NCI-H1694 (cell line): ENCODE measurements at regions not wholly inside any gene's neighbourhood (a gene's known extent, or its start where the extent isn't known, plus 50 kb on each side); places are given as distances from the start of the nearest gene placed in this dataset.

Experiments
- DNase-seq: peaks from one replicate; lab custom pipeline; 2025; lab: John Stamatoyannopoulos, UW

DNA sequence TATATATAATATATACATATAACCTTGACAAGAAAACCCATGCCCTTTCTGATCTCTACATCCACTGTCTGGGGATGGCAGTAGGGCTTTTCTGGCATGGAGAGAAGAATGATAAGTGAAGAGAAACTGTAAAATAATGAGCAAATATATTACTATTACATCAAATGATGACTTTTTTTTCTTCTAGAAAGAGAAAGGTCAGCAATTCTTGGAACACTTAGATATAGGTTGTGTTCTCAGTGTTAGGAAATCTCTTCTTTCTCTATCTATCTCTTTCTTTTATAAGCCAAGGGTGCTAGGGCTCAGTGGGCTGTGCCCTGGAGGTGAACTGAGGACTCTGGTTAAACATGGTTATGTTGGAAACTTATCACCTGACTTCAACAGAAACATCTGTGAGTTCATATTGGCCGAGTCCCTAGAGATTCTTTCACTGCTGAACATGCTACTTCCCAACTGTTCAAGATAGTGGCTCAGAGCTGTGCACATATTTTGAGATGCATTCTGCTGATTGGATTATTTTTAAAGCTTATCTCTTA, 265.1 kb downstream of the GBA3 start:
- DNase-seq = no peak

DNA sequence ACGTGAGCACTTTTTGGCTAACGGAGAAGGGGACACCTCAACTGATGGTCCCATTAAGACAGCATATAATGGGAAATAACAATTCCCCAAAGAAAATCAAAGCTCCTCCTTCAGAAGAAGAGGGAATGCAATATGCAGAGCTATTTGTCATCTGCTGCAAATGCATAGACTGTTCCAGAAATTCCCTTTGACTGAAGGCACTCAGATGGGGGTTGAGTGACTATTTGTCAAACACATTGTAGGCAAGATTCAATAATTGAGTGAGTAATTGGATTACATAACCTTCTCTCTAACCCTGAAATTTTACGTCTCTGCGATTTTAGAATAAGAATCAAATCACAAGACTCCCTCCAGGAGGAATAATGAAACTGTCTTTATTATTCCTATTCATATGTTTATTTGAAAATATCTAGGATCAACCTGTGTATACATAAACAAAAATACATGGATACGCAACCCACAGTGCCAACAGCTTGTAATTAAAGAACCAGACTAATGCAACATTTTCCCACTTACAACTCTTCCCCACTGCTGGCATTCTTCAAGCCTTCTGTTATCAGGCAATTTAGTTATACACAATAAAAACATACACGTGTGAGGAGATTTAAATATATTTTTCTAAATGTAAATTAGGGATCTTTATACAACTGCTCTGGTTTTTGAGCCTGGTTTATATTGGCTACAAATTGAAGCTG, 256.6 kb downstream of the GBA3 start:
- DNase-seq = no peak

DNA sequence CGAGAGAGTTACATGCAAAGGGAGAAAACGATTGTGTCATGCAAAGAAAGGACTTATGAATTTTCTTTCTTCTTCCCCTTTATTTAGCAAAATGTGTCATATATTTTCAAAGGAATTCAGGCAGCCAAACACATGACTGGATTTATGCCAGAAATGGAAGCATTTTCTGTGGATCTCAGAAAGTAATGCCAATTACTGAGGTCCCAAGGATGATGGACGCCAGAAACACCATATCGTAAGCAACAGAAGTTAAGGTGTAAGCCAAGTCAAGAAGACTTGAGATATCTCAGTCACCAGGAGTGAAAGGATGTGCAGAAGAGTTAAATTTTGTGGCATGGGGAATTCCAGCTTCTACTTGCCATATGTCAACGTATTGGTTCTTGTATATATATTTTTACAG, 255.1 kb downstream of the GBA3 start:
- DNase-seq = peak; percentile 54

DNA sequence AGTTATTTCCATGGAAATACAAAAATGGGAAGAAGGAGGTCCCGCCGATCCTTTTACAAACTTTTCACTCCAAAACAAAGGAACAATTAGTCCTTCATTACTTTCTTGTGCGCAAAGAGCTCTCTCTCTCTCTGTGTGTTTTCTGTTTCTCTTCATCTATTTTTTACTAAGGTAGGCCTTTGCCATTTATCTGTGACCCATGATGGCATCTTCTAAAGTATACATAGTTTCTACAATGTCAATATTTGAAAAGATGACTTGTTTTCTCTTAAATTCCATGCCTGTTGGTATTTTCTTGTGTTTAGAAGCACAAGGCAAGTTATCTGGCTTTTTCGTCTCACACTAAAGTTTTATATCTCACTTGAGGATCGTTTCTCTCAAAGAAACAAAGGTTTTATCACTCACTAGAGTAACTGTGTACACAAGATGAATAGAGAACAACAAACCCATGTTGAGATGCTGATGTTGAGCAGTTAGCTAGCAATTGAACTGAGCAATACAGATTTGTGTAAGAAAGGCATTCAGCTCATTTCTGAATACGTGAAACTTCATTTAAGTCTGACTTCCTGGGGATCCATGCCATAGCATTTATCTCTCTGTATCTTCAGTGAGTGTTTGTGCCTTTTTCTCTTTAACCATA, 250.3 kb downstream of the GBA3 start:
- no peak for DNase-seq

DNA sequence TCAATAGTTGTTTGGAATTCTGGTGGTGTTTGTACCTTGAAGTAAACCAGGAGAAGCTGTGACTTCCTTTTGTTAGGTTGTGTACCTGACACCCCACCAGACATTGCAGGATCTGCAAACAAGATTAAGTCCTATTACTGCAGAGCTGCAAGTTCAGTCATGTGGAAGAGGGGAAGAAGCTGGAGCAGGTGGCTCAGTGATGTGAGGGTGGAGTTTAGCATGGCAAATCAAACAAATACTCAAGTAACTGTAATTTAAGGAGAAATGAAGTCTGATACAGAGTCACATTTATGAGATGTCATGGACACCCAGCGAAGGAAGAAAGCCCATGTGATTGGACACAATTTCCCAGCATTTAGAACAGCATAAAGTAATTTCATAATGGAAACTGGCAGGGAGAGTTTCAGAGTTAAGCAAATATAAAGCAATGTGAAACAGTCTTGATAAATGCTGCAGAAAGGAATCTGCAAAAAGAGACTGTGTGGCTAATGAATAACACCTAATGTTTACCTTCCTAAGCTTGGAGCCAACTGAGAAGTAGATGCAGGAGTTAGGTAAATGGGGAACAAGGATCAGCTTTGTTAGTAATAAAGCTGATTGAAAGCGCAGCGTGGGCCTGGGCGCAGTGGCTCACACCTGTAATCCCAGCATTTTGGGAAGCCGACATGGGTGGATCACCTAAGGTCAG, 249.1 kb downstream of the GBA3 start:
- DNase-seq = no peak

DNA sequence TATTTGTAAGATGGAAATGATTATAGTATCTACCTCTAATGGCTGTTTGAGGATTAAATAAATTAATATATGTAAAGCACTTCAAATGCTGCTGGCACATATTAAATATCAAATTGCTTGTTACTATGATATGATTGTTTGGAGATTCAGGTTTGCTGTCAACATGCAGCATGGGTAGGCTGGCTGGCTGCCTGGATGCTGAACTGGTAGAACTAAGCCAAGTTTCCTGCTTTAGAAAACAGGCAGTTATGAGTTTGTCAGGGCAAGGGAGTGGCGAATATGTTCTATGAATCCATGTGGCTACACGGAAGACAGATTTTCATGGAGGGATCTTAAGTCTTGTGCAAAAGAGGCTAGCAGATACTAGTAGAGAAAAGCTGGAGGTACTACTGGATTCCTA, 239.6 kb downstream of the GBA3 start:
- peak; percentile 37 for DNase-seq

DNA sequence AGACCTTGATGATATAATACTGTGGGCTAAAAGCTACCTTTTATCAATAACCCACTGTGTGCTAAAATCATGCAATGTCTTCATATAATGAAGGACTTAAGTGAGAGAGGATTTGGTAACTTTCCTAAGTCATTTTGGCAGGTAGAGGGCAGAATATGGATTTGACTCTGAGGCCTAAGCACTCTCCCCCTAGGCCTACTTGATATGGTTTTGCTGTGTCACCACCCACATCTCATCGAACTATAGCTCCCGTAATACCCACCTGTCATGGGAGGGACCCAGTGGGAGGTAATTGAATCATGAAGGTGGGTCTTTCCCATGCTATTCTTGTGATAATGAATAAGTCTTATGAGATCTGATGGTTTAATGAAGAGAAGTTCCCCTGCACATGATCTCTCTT, 229.7 kb downstream of the GBA3 start:
- DNase-seq = no peak

DNA sequence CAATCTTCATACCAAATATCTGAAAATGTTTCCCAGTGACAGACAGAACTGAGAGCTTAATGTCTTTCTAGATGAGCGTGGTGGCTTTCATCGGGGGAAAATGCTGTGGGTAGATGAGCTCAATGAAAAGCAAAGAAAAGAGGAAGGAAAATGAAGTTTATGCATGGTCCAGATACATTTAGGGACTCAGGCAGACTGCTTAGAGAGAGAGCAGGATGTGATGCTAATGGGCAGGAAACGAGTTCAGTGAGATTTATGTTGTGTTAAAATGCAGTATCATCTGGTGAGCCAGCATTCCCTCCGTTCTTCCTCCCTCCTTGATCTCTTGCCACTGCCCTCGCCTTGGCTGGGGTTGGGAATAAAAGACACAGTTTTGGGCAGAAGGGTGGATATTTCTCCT, 229.2 kb downstream of the GBA3 start:
- DNase-seq = no peak

DNA sequence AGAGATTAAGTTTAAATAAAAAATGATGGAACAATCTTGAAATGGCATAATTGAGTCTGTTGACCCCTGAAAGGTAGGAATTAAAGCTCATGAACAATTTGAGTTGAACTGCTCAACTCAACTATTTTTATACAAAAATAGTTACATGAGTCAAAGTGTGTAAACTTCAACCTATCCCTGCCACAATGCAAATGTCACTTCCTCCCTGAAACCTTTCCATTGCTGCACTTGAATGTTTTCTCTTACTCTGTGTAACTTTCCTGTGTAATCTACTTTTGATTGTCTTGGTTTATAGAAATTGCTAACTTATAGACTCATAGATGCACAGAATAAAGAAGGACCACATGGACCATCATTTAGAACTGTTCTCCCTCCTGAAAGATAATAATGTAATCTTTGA, 218.5 kb downstream of the GBA3 start:
- no peak for DNase-seq

DNA sequence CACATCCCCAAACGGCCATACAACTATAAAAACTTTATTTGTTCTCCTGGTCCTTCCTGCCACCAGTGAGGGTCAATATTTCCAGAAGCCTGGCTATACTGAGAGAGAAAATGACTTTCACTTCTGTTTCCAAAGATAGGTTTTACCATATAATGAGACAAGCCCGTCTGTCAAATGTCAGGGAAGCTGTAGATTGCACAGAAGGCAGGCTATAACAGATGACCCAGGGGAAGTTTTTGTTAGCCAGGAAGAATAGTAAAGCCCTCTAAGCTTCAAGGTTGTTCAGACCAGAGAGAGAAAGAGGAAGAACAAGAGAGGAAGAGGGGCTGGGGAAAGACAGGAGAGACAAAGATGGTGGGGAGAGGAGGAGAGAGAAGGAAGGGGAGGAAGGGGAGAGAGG, 217.5 kb downstream of the GBA3 start:
- no peak for DNase-seq

DNA sequence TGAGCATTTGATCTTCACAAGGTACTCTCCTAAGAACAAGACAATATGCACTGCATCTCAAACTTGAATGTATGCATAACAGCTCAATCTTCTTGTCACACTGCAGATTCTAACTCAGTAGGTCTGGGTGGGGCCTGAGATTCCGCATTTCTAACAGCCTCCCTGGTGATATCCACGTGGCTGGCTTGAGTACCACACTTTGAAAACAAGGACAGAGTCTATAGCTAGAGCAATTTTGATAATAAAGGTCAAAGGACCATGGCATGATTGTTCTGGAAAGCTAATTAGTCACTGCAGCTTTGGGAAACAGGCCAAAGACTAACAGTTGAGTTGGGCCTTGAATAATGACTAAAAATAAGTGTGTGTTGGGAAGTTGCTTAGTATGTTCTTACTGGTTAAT, 213.3 kb downstream of the GBA3 start:
- DNase-seq = no peak

DNA sequence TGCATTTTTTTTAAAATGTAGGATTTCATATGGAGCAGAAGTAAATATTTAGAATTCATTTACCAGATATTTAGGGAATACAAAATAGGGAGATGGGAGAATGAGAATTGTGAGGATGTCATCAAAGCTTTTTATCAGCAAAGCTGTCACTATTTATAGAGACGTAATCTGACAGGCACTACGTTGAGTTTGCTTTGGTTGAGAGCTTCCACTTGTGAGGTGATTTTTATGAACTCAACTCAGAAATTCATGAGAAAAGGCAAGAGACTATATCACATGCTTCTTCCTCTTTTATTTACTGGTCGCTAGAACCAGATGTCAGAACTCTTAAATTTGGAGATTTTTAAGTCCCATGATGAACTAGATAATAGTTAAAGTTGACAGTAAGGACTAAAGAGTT, 211.2 kb downstream of the GBA3 start:
- no peak for DNase-seq

DNA sequence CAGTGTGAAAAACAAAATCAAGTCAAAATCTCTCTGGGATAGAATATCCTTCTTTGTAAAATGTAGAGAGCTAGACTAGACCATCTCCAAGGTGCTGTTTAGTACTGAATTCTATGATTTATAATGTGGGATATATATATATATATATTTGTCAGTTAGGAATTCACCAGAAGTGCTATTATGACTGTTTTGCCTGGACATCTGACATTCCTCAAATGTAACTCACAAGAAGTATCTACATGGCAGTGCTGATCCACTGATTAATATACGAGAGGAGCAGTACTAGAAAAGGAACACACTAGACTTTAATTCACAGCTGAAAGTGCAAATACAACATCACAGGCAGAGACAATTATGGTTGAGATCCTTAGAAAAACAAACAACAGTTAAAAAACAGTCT, 208.9 kb downstream of the GBA3 start:
- no peak for DNase-seq

DNA sequence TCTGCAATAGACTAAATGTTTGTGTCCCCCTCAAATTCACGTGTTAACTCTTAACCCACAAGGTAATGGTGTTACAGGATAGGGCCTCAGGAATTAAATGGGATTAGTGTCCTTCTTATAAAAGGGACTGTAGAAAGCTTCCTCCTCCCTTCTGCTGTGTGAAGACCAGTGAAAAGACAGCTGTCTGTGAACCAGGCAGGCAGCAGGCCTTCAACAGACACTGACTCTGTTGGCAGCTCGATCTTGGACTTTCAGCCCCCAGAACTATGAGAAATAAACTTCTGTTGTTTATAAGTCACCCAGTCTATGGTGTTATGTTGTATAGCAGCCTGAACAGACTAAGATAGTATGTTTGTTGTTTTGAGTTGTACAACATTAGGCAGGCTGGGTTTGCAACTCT, 208.1 kb downstream of the GBA3 start:
- no peak for DNase-seq

DNA sequence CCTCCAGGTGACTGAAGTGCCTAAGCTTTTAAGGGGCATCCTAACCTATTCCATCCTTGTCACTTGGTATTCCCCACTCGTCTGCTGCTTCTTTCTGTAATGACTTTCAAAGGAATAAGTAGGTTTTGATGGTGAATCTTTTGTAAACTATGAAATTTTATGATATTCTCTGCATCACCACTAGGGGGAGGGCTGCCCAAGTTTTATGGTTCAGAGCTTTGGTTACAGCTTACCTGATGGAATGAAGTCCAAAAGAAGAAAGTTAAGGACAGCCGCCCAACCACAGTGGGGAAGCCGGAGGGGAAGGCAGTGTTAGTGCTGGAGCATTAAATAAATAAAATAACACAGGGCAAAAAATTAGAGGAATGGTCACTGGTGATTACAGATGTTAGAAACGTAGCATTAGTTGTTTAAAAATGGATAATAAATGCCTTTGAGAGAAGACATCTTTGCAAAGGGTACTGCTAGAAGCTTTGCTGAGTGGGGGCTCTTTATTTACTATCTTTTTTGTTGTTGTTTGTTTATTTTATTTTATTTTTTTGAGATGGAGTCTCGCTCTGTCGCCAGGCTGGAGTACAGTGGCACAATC, 204.9 kb downstream of the GBA3 start:
- DNase-seq = peak; percentile 18

DNA sequence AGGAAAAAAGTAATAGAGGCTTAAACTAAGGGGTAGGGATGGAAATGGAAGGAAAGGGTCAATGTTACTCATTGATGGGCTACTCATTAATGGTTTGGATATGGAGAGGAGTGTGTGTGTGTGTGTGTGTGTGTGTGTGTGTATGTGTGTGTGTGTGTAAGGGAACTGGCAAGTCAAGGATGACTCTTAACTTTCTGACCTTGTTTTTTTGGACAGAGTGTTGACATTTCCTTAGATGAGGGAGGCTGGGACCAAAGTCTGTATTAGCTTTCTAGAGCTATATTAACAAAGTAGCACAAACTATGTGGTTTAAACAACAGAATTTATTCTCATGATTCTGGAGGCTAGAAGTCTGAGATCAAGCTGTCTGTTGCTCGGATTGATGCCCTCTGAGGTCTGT, 202.7 kb downstream of the GBA3 start:
- DNase-seq = no peak

DNA sequence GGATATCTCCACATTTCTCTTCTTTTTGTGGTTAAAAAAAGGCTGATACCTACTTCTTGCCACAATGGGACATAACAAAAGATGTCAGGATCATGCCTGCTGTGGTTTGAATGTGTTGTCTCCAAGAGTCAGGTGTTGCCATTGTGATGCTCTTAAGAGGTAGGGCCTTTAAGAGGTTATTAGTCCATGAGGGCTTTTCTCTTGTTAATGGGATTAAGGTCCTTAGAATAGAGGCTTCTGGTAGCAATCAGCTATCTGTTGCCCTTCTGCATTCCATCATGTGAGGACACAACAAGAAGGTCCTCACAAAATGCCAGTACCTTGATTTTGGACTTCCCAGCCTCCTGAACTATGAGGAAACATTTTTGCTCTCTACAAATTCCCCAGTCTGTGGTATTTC, 191.4 kb downstream of the GBA3 start:
- no peak for DNase-seq

DNA sequence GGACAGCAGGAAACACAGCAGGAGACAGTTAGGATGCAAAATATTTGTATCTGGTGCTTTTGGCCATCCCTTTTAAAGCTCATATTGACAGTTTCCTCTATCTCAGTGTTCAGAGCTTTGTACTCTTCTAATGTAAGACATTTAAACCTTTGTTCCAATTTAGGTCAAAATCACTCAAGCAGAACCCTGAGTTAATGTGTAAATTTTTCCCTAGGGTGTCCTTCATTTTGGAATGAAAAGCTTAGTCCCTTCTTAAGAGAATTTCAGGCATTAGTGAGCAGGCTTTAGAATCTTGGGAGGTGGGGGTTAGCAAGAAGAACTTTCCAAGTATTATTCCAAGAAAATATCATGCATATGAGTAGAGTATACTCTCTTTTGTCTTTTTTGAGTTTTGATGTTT, 188.7 kb downstream of the GBA3 start:
- DNase-seq = no peak

DNA sequence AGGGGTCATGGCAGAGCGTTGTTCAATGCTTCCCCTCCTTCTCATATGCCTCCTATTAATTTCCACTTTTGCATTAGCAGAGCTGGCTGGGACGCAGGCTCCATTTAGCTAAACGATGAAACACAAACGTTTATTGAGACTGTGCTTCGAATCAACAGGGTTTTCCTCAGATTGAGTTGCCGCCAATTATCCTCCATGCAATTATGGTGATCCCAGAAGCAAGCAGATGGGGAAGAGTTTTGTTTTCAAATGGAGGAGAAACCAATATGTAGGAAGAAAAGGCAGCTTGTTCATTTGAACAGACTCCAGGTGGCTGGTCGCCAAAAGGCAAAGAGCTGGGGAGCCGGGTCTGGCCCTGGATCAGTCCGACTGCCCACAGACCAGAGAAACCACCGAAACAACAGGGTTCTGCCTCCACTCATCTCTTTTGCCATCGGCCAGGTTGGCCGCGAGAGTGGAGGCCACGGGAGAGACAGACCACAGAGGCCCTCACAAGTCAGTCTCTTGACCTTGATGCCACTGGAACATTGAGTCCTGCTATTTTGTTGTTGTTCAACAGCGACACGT, 184.8 kb downstream of the GBA3 start:
- peak; percentile 26 for DNase-seq

DNA sequence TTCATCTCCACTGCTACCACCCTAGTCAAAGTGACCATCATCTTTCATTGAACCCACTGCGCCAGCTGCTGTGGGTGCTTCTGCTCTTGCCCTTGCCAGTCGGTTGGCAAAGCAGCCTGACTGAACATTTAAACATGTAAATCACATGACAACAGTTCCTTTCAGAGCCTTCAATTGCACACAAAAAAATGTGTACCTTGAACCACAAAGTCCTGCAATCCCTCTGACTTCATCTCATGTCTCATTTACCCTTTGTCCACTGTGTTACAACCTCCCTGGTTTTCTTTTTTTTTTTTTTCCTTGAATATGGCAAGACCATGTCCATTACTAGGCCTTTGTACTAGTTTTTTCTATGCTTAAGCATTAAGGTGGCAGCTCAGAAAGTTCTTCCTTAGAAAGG, 183.5 kb downstream of the GBA3 start:
- DNase-seq = no peak

DNA sequence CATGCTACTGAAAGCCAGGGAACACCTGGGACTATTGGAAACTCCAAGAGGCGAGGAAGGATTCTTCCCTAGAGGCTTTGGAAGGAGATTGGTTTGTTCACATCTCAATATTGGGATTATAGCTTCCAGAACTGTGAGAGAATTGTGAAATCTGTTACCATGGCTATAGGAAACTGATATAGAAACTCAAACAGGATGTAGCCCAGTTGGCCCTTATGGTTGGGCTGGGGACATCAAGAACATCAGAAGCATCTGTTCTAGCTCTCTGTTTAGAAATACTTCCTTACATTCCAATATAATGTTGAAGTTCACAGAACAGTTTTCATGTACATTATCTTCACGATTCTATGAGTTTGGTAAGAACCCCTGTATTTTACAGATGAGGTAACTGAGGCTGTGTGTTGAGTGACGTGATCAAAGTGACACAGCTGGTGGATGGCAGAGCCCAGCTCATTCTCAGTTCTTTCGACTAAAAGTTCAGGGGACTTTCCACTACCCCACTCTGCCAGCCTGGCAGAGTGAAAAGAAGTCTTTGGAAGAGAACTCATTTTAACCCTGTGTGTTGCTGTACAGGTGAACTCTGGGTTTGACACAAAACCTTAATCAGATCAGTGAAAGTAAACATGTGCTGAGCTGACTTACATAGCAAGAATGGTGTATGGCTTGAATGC, 183.0 kb downstream of the GBA3 start:
- no peak for DNase-seq

DNA sequence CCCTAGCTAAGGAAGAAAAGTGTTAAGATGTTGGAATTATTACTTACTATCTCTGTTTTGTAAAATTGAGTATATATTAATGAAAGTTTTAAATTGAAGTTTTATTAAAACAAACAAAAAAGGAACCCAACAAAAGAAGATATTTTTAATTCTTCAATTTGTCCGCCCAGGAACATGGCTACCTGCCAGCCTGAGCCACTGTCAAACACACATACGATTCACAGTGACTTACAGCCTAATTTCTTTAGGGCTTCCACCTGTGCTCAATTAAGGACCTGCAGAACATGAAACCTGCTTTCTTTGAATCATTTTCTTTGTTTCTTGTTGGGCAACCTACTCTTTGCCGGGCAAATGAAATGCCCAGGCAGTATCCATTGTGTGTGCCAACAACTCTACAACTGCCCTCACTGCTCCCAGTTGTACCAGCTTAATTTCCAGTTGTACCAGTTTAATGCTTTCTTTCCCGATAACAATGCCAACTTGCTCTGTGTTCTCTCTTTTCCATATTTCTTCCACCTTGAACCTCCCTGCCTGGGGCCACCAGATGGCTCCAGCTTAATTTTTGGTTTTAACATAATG, 181.7 kb downstream of the GBA3 start:
- DNase-seq = no peak
